H1 (cell line): ENCODE measurements at regions not wholly inside any gene's neighbourhood (a gene's known extent, or its start where the extent isn't known, plus 50 kb on each side); places are given as distances from the start of the nearest gene placed in this dataset.

Experiments
- CTCF ChIA-PET: fragments of 300-600 bp; sonication (Branson Sonifier 250); formaldehyde crosslinking; loops from one replicate; lab custom pipeline; 2021; ENCODE audit not compliant: partially characterized antibody; lab: Charles Lee
- POLR2A ChIA-PET: fragments of 300-600 bp; sonication (Branson Sonifier 250); formaldehyde crosslinking; loops from one replicate; lab custom pipeline; 2021; ENCODE audit warnings: inconsistent platforms; ENCODE audit not compliant: partially characterized antibody; lab: Charles Lee
- DNase-seq, 2 experiments: peaks; one replicate each; pipeline versions ENCODE4 v3.0.0 to v3.0.0-alpha.2; 2010 to 2022; ENCODE audit warnings: low spot score in 2 of 2, low read depth in 1 of 2, mixed read lengths in 1 of 2
- FAIRE-seq: peaks from 2 replicates; lab custom pipeline; 2011; peaks lifted over from hg19 to GRCh38; lab: Jason Lieb, UNC
- H2AFZ ChIP-seq: 2 replicates; pipeline ENCODE4 v1.8.1; 2012; ENCODE audit warnings: low read length, inconsistent platforms
- H2AK5ac ChIP-seq: 2 replicates; pipeline ENCODE4 v1.6.1; 2013; ENCODE audit warnings: low read depth, low read length
- H2BK120ac ChIP-seq: replicated peaks from 2 replicates; pipeline ENCODE3; 2013; ENCODE audit warnings: low read depth, low read length, inconsistent platforms
- H2BK12ac ChIP-seq: 2 replicates; pipeline ENCODE4 v1.6.1; 2013; ENCODE audit warnings: low read depth, low read length
- H2BK15ac ChIP-seq: 2 replicates; pipeline ENCODE4 v1.6.1; 2013; ENCODE audit warnings: low read length
- H2BK20ac ChIP-seq: 2 replicates; pipeline ENCODE4 v1.6.1; 2013; ENCODE audit warnings: low read length
- H2BK5ac ChIP-seq: 2 replicates; pipeline ENCODE4 v1.6.1; 2013; ENCODE audit warnings: low read depth, low read length
- H3K14ac ChIP-seq: 2 replicates; pipeline ENCODE4 v1.6.1; 2013; ENCODE audit warnings: inconsistent platforms; ENCODE audit not compliant: insufficient read length
- H3K18ac ChIP-seq: 2 replicates; pipeline ENCODE4 v1.6.1; 2013; ENCODE audit warnings: low read length; ENCODE audit errors: extremely low read depth
- H3K23ac ChIP-seq: 2 replicates; pipeline ENCODE4 v1.6.1; 2013; ENCODE audit warnings: inconsistent platforms; ENCODE audit not compliant: insufficient read length
- H3K23me2 ChIP-seq: 2 replicates; pipeline ENCODE4 v1.6.1; 2013; ENCODE audit warnings: low read depth, low read length
- H3K27ac ChIP-seq: 2 replicates; pipeline ENCODE4 v1.6.1; 2011; ENCODE audit warnings: low read depth, low read length, inconsistent platforms
- H3K27me3 ChIP-seq, 4 experiments: replicated peaks in 1 of 4; 1 replicate in 1 of 4; 2 replicates in 3 of 4; pipeline versions ENCODE4 v1.6.1 to v1.8.1; 2011 to 2013; ENCODE audit warnings: low read length in 3 of 4, mild to moderate bottlenecking in 3 of 4, inconsistent platforms in 2 of 4, mixed read lengths in 2 of 4, moderate library complexity in 1 of 4; ENCODE audit not compliant: control insufficient read depth in 3 of 4, insufficient read depth in 3 of 4; ENCODE audit errors: extremely low read depth in 1 of 4
- H3K36me3 ChIP-seq, 4 experiments: 2 replicates each; pipeline versions ENCODE4 v1.6.1 to v1.8.1; 2011 to 2013; ENCODE audit warnings: mild to moderate bottlenecking in 4 of 4, low read length in 3 of 4, moderate library complexity in 2 of 4, control low read depth in 1 of 4, inconsistent platforms in 1 of 4; ENCODE audit not compliant: insufficient read depth in 4 of 4, control insufficient read depth in 2 of 4
- H3K4ac ChIP-seq: replicated peaks from 2 replicates; pipeline ENCODE3; 2013; ENCODE audit warnings: low read length, low read depth, mixed read lengths, inconsistent platforms; ENCODE audit not compliant: insufficient read length
- H3K4me1 ChIP-seq, 4 experiments: replicated peaks in 1 of 4; 1 replicate in 1 of 4; 2 replicates in 3 of 4; pipeline versions ENCODE4 v1.6.1 to v1.8.1; 2011 to 2013; ENCODE audit warnings: low read length in 3 of 4, inconsistent platforms in 2 of 4, mixed read lengths in 1 of 4; ENCODE audit not compliant: insufficient read depth in 4 of 4, control insufficient read depth in 3 of 4
- H3K4me2 ChIP-seq, 2 experiments: 2 replicates each; pipeline versions ENCODE4 v1.6.1 to v1.8.1; 2011 to 2013; ENCODE audit warnings: low read depth in 2 of 2, low read length in 2 of 2, control low read depth in 1 of 2, inconsistent platforms in 1 of 2, mild to moderate bottlenecking in 1 of 2; ENCODE audit not compliant: insufficient read depth in 1 of 2
- H3K4me3 ChIP-seq, 4 experiments: fragments of 200-600, 300-600 bp in 1 of 4; sonication (generic), shearing (Covaris generic), sonication (Bioruptor Twin) in 1 of 4; 2 replicates each; pipeline versions ENCODE4 v1.5.1 to v1.8.1; 2011 to 2016; ENCODE audit warnings: low read length in 4 of 4, low read depth in 3 of 4, control low read depth in 2 of 4, inconsistent platforms in 2 of 4, mild to moderate bottlenecking in 2 of 4, mixed read lengths in 1 of 4, moderate library complexity in 1 of 4; ENCODE audit not compliant: insufficient read depth in 2 of 4; ENCODE audit errors: extremely low read depth in 1 of 4
- H3K56ac ChIP-seq: replicated peaks from 2 replicates; pipeline ENCODE3; 2013; ENCODE audit warnings: low read depth, mild to moderate bottlenecking, mixed read lengths, low read length, inconsistent platforms; ENCODE audit not compliant: insufficient read length
- H3K79me1 ChIP-seq: 2 replicates; pipeline ENCODE4 v1.6.1; 2013; ENCODE audit warnings: low read depth, low read length, control low read depth
- H3K79me2 ChIP-seq, 2 experiments: 2 replicates each; pipeline versions ENCODE4 v1.6.1 to v1.8.1; 2012 to 2013; ENCODE audit warnings: low read length in 2 of 2, mild to moderate bottlenecking in 2 of 2, inconsistent platforms in 1 of 2; ENCODE audit not compliant: insufficient read depth in 2 of 2, control insufficient read depth in 1 of 2
- H3K9ac ChIP-seq, 4 experiments: replicated peaks in 1 of 4; 1 replicate in 1 of 4; 2 replicates in 3 of 4; pipeline versions ENCODE4 v1.6.1 to v1.8.1; 2011 to 2013; ENCODE audit warnings: low read depth in 3 of 4, low read length in 3 of 4, control low read depth in 2 of 4, mild to moderate bottlenecking in 2 of 4, moderate library complexity in 2 of 4, inconsistent platforms in 1 of 4; ENCODE audit errors: extremely low read depth in 1 of 4
- H3K9me3 ChIP-seq, 2 experiments: 2 replicates each; pipeline versions ENCODE4 v1.6.1 to v1.8.1; 2012 to 2013; ENCODE audit warnings: mild to moderate bottlenecking in 2 of 2, moderate library complexity in 2 of 2, control low read depth in 1 of 2, inconsistent platforms in 1 of 2, low read depth in 1 of 2, low read length in 1 of 2, mixed read lengths in 1 of 2; ENCODE audit not compliant: insufficient read depth in 2 of 2
- H4K20me1 ChIP-seq, 2 experiments: replicated peaks in 1 of 2; 2 replicates each; pipeline versions ENCODE3 to v1.8.1; 2011 to 2013; ENCODE audit warnings: inconsistent platforms in 2 of 2, low read length in 2 of 2, mild to moderate bottlenecking in 1 of 2; ENCODE audit not compliant: insufficient read depth in 2 of 2, control insufficient read depth in 1 of 2
- H4K5ac ChIP-seq: 2 replicates; pipeline ENCODE4 v1.6.1; 2013; ENCODE audit warnings: low read length, low read depth, mixed read lengths, inconsistent platforms; ENCODE audit not compliant: insufficient read length
- H4K8ac ChIP-seq: 2 replicates; pipeline ENCODE4 v1.8.0; 2013; ENCODE audit warnings: mild to moderate bottlenecking, moderate library complexity, low read length, inconsistent platforms; ENCODE audit not compliant: insufficient read depth; ENCODE audit errors: extremely low read depth
- H4K91ac ChIP-seq: replicated peaks from 2 replicates; pipeline ENCODE3; 2013; ENCODE audit warnings: low read length, mixed read lengths, inconsistent platforms; ENCODE audit not compliant: insufficient read length
- ASH2L ChIP-seq: fragments of 200-600, 300-600 bp; sonication (generic); IDR thresholded peaks from one replicate; pipeline ENCODE4 v1.7.1; 2017; ENCODE audit warnings: low read length
- BACH1 ChIP-seq: IDR thresholded peaks from 2 replicates; pipeline ENCODE4 v1.6.1; 2012; ENCODE audit warnings: low read length, improper control_type of control experiment
- EGR1 ChIP-seq: IDR thresholded peaks from 2 replicates; pipeline ENCODE4 v1.6.1; 2011; ENCODE audit warnings: low read depth, low read length, borderline replicate concordance
- EP300 ChIP-seq, 2 experiments: IDR thresholded peaks; 1 replicate in 1 of 2; 2 replicates in 1 of 2; pipeline ENCODE4 v1.6.1; 2011 to 2012; ENCODE audit warnings: low read depth in 2 of 2, low read length in 2 of 2, mild to moderate bottlenecking in 2 of 2, borderline replicate concordance in 1 of 2, inconsistent platforms in 1 of 2, moderate library complexity in 1 of 2
- KDM5A ChIP-seq: fragments of 200-600 bp; IDR thresholded peaks from 2 replicates; pipeline ENCODE4 v1.7.1; 2012; ENCODE audit warnings: mild to moderate bottlenecking, low read length, inconsistent platforms, mixed read lengths
- PHF8 ChIP-seq: fragments of 200-600 bp; sonication (generic); conservative IDR thresholded peaks from 2 replicates; pipeline ENCODE4 v1.7.1; 2012; ENCODE audit warnings: low read depth, mild to moderate bottlenecking, inconsistent platforms, low read length, moderate library complexity
- SAP30 ChIP-seq: fragments of 300-600 bp; sonication (generic); IDR thresholded peaks from 2 replicates; pipeline ENCODE4 v1.7.1; 2012; ENCODE audit warnings: low read length, moderate library complexity, mild to moderate bottlenecking, inconsistent platforms; ENCODE audit not compliant: insufficient read depth, insufficient replicate concordance
- SIN3A ChIP-seq, 2 experiments: IDR thresholded peaks in 1 of 2; conservative IDR thresholded peaks in 1 of 2; 2 replicates each; pipeline ENCODE4 v1.6.1; 2011 to 2012; ENCODE audit warnings: low read length in 2 of 2, improper control_type of control experiment in 1 of 2, low read depth in 1 of 2, mild to moderate bottlenecking in 1 of 2
- SP1 ChIP-seq: IDR thresholded peaks from 2 replicates; pipeline ENCODE4 v1.6.1; 2011; ENCODE audit warnings: low read depth, low read length
- WGBS, 2 experiments: shearing (Covaris generic) in 1 of 2; methylation state at CpG; one replicate each; pipeline versions ENCODE4 v1.1.6 to v1.1.7; 2013 to 2015; ENCODE audit warnings: low lambda C conversion rate in 2 of 2, mixed read lengths in 2 of 2, inconsistent platforms in 1 of 2, low coverage in 1 of 2, missing lambda C conversion rate in 1 of 2; ENCODE audit not compliant: insufficient replicate concordance in 2 of 2, insufficient coverage in 1 of 2, insufficient read length in 1 of 2; ENCODE audit errors: extremely low coverage in 1 of 2, missing lambda C conversion rate in 1 of 2; 5-methylcytosine and 5-hydroxymethylcytosine counted together
- TF ChIP-seq, protein P1 (sequence below): IDR thresholded peaks from 2 replicates; pipeline ENCODE4 v1.6.1; 2012; ENCODE audit warnings: inconsistent platforms

DNA sequence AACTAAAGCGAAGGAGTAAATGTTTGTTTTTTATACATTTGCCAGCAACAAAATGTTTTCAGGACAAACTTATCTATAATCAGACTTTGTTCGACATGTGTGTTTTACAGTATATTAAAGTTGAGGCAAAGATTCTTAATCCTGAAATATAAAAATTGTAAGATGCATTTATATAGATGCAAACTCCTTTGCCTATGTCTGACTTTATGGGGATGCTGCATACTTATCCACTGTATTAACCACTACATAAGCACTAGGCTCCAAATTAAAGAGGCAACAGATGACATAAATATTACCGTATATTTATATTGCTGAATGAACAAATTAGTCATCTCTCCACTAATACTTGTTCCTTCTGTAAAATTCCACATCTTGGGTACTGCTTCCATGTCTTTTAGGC, 882.7 kb upstream of the ARRDC3 start:
- FAIRE-seq (no peak), DNase-seq (no peak)
- H3K9ac ChIP-seq, result no peak overlapping the region
- H3K4me2 ChIP-seq, result no peak overlapping the region
- H4K20me1 ChIP-seq, result no peaks in the 10 kb centered on the region
- no peaks in the 10 kb centered on the region for H3K79me1 ChIP-seq
- no peak overlapping the region for H2BK20ac ChIP-seq
- H3K23ac ChIP-seq, result no peak overlapping the region
- no peaks in the 10 kb centered on the region for H3K9me3 ChIP-seq
- H3K27me3 ChIP-seq, result no peaks in the 10 kb centered on the region
- H2BK15ac ChIP-seq, result no peak overlapping the region
- H3K14ac ChIP-seq, result no peak overlapping the region
- no peak overlapping the region for H3K56ac ChIP-seq
- ChIA-PET CTCF (no interaction called here), POLR2A (no interaction called here)
- no peak overlapping the region for H2AK5ac ChIP-seq
- H2BK120ac ChIP-seq, result no peak overlapping the region
- H4K91ac ChIP-seq, result no peak overlapping the region
- TF ChIP-seq SIN3A (conservative IDR thresholded peaks at IDR 0.05 in 1 of 2, IDR thresholded peaks at IDR 0.05 in 1 of 2; ENCODE audit: low read depth in 1 of 2, low read length in 2 of 2) (no peak), KDM5A (no peak), EP300 (IDR thresholded peaks at IDR 0.05; ENCODE audit: borderline replicate concordance in 1 of 2, low read depth in 2 of 2, low read length in 2 of 2) (no peak), ASH2L (no peak), PHF8 (no peak), SP1 (no peak), BACH1 (no peak), EGR1 (no peak), SAP30 (no peak)
- TF ChIP-seq, protein P1, sequence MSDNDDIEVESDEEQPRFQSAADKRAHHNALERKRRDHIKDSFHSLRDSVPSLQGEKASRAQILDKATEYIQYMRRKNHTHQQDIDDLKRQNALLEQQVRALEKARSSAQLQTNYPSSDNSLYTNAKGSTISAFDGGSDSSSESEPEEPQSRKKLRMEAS, result no peak
- no peak overlapping the region for H2BK5ac ChIP-seq
- no peak overlapping the region for H2AFZ ChIP-seq
- H3K4me3 ChIP-seq, result no peak overlapping the region
- H4K5ac ChIP-seq, result no peak overlapping the region
- H3K36me3 ChIP-seq, result no peaks in the 10 kb centered on the region
- no peak overlapping the region for H4K8ac ChIP-seq
- H2BK12ac ChIP-seq, result no peak overlapping the region
- no peaks in the 10 kb centered on the region for H3K79me2 ChIP-seq
- no peak overlapping the region for H3K4ac ChIP-seq
- H3K4me1 ChIP-seq, result no peaks in the 10 kb centered on the region; a peak in 2 of 7 replicates
- WGBS, 2 experiments, result 72% methylated on average over 3 of the region's 3 CpGs; no CpG with 5 or more reads in 1 of the 2 experiments
- no peaks in the 10 kb centered on the region; the same call in 1 of the 2 replicates for H3K23me2 ChIP-seq
- no peak overlapping the region for H3K27ac ChIP-seq
- no peak overlapping the region for H3K18ac ChIP-seq
